Right ventricle myocardium inferior (tissue), 1 donor: ENCODE measurements at regions not wholly inside any gene's neighbourhood (a gene's known extent, or its start where the extent isn't known, plus 50 kb on each side); places are given as distances from the start of the nearest gene placed in this dataset.
"Not testable (repeated sequence)": the region's sequence is repeated elsewhere in the genome, so short reads cannot be mapped to it uniquely, and the experiment has no call there.

Source experiments
- ATAC-seq: fragments of 200-7000 bp; cut with Tn5 transposase; one replicate; pipeline ENCODE4 v1.9.1; 2020; ENCODE audit warnings: mild to moderate bottlenecking, moderate library complexity
- DNase-seq: peaks from one replicate; pipeline ENCODE4 v3.0.0; 2021; ENCODE audit errors: missing footprints
- intact Hi-C: fragments of 100-400 bp; cut with DNase I; formaldehyde crosslinking; loops from one replicate; pipeline ENCODE4 v1.11.0; 2022
- donor health status: DM: no; HTN: yes; CAD: no; lungs with severe emphysema.

DNA sequence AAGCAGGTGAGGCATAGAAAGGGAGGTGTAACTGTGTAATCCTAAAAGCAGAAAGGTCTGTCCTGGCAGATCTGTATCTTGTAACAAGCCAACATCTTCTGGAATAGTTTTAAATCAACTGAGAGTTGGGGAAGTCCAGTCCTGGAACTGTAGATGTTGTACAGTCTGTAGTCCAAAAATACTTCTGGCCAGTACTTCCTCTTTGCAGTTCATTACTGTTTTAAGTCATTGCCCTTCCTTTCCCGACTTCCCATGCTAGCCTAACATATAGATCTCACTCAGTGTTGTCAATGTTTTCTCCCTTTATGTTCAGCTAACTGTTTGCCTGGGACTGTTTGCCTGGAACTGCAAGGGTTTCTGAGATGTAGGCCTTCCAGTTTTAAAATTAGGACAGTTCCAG, 168.5 kb upstream of the ISL1 start:
- ATAC-seq (no peak), DNase-seq (no peak)
- intact Hi-C loops: no loop called here

DNA sequence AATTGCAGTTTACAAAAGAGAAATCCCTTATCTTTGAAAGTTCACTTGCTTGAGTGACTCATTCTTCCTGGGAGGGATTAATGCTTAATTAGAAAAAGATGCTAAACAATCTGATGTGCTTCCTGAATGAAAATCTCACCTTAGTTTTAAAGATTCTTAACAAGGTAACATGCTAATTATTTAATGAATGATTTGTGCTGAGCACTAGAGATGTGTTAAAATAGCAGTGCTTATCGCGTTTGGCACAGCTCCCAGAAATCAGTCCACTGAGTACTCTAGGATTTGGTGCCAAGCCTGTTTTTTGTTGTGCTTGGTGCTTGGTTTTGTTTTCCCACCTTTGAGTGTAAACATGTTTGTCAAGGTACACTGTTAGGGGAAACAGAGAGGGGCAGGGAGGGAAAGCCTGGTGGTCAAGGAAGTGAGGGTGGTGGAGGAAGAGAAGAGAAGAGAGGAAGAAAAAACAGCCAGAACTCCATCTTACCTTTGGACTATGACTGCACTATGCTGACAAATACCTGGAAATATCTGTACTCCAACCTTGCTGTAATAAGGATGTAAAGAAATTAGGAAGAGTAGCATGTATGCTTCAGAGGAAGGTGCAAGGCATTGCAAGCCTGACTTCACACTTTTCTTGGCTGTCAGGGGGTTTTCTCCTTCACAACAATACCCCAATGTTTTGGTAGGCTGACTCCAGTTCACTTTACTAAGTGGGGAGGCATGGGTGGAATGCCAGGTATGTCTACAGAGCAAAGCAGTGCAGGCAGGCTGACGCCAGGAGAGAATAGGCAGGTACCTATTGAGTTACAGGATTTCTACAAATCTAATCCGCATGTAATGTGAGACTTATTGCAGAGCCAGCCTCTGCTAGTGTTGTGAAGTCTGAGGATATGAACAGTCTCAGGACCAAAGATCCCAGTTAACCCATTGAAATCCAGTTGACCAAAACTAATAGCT, 157.2 kb upstream of the ISL1 start:
- ATAC-seq: no peak
- intact Hi-C loops: no loop called here
- no peak for DNase-seq

DNA sequence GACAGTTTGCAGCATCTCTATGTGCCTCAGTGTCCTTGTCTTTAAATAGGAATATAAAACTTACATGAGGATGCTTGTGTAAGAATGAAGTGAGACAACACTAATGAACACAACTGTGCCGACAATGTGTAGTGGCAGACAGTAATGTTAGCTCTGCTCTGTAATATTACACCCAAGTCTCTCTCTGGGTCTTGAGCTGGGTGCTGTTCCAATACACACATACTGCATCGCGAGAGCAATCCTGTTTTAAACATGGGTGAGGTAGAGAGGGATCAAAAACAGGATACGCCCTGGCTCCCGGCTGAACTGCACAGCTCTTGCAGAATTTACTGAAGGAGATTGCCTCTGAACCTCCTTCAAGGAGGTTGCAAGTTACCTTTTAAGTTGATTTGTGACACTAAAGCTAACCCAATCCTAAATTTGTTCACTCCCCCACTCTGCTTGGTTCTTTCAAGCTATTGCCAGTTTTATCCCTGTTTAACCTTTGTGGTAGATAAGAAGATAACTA, 155.2 kb upstream of the ISL1 start:
- DNase-seq: no peak
- ATAC-seq: no peak
- intact Hi-C loops: no loop called here

DNA sequence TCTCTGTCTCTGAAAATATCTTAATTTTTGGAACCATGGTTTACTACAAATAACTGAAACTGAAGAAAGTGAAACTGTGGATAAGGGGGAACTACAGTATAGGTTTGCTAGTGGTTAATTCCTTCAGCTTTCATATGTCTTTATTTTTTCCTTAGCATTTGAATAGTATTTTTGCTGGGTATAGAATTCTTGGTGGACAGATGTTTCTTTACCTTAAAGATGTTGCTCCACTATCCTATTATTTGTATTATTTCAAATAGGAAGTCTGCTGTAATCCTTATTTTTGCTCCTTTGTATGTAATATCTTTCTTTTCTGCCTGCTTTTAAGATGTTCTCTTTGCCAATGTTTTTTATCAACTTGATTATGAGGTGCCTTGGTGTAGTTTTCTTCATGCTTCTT, 152.9 kb upstream of the ISL1 start:
- ATAC-seq (no peak), DNase-seq (no peak)
- intact Hi-C loops: no loop called here

DNA sequence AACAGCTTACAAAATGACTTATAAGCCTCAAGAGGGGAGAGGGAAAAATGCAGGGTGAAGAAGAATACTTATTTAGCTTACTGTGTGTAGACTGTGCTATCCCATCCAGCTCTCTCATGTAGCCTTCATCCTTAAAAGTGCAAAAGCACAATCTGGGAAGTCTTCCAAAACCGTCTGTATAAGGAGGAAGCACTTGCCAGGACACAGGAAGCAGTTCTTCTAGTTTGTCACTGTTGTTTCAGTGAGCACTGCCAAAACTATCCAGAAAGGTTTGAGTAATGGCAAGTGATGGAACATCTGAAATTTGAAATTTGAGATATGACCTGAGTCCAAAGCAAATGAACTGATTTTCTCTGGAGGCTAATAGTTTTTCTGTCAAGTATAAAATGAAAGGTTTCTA, 140.8 kb upstream of the ISL1 start:
- ATAC-seq (no peak), DNase-seq (no peak)
- intact Hi-C loops: no loop called here

DNA sequence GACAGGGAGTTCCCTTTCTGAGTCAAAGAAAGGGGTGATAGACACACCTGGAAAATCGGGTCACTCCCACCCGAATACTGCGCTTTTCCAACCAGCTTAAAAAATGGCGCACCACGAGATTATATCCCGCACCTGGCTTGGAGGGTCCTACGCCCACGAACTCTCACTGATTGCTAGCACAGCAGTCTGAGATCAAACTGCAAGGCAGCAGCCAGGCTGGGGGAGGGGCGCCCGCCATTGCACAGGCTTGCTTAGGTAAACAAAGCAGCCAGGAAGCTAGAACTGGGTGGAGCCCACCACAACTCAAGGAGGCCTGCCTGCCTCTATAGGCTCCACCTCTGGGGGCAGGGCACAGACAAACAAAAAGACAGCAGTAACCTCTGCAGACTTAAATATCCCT, 132.3 kb upstream of the ISL1 start:
- intact Hi-C loops, DNase-seq, ATAC-seq: not testable (repeated sequence)

DNA sequence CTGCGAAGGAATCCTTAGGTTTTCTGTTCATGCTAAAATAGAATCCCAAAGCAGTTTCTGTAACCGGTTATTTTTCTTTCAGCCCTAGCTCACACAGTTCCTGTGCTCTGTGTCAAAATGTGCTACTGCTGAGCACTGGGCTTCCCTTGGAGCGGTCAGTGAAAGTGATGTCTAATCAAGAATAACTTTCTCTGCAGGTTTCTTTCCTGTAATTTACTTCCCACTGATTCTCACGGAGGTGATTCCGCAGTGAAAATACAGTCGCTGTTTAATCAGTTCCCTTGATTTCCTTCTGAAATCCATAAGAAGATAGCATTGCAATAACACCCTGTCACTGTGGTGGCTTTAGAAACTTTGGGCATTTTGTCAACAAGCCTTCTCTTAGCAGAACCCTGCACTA, 112.0 kb upstream of the ISL1 start:
- intact Hi-C loops: no loop called here
- DNase-seq (no peak), ATAC-seq (no peak)

DNA sequence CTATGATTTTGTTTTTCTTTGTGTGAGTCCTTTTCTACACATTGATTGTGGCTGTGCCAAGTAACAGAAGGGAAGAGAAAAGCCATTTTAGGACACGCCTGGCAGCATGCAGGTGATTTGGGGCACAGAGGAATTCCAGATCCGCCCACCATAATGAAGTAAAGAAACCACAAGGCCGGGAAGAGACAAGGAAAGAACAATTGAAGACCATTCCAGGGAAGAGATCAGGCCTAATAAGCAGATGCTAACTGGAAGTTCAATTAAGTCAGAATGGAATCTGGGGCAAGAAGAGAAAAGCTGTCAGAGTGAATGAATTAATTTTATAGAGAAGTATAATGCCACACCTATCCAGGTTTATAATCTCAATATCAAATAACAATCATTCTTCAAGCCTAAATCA, 110.2 kb upstream of the ISL1 start:
- DNase-seq (no peak), ATAC-seq (no peak)
- intact Hi-C loops: no loop called here

DNA sequence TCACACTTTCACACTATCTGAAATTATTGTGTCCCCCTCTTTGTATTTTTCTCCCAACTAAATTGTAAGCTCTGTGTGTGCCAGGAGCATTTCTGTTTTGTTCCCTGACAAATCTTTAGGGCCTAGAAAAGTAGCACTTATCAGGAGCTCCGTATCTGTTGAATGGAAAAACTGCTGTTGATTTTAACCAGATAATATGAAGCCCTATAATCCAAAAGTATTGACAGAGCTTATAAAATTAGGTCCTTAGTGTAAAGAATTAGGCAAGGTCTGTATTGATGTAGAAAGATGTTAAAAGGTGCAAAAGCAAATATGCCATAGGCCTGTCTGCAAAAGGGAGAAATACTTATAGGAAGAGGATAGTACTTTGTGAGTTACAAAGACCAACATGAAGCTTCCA, 109.4 kb upstream of the ISL1 start:
- no peak for DNase-seq
- no peak for ATAC-seq
- intact Hi-C loops: no loop called here

DNA sequence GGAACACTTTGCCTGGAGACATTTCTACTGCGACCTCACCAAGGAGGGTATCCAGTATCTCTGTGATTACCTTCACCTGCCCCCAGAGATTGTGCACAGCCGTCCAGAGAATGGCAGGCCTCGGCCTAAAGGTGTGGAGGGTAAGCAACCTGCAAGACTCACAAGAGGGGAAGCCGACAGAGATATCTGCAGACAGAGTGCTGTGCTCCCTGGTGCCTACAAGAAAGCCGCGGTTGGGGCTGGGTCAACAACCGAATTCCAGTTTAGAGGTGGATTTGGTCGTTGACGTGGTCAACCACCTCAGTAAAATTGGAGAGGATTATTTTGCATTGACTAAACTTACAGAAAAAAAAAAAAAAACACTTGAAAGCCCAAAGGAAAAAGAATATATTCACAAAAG, 107.8 kb upstream of the ISL1 start:
- DNase-seq: peak; percentile 18
- ATAC-seq: no peak
- intact Hi-C loops: no loop called here

DNA sequence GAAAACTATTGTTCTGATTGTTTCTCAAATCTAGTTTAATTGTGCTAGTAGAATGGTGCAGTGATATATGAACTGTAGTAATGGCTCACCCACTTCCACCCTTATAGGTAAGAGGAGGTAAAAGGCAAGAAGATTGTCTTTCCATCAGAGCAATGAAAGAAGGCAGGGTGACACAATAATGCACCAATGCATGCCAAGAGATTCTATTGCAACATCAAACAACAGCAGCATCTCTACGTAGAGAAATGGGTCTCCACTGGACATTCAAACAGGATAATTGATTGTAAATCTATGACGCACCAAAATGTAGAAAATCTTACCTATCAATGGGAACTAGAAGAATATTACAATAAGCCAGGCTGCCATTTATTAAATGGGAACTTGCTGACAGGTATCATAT, 107.0 kb upstream of the ISL1 start:
- DNase-seq (no peak), ATAC-seq (no peak)
- intact Hi-C loops: no loop called here

DNA sequence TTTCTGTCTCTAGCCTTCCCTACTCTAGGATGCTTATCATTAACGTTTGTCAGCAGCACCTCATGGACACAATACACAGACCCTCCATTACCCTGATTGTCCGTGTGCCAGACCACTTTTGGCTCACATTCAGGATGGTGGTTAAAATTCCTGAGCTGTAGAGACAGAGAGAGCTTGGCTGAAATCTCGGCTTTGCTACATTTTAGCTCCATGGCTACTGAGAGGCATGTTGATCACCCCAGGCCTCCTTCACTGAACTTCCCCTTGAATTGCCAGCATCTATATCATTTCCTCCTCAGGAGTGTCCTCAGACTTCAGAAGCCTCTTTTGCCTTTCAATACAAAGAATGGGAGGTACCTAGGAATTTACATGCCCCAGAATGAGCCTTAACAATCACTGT, 104.7 kb upstream of the ISL1 start:
- DNase-seq: no peak
- intact Hi-C loops: no loop called here

DNA sequence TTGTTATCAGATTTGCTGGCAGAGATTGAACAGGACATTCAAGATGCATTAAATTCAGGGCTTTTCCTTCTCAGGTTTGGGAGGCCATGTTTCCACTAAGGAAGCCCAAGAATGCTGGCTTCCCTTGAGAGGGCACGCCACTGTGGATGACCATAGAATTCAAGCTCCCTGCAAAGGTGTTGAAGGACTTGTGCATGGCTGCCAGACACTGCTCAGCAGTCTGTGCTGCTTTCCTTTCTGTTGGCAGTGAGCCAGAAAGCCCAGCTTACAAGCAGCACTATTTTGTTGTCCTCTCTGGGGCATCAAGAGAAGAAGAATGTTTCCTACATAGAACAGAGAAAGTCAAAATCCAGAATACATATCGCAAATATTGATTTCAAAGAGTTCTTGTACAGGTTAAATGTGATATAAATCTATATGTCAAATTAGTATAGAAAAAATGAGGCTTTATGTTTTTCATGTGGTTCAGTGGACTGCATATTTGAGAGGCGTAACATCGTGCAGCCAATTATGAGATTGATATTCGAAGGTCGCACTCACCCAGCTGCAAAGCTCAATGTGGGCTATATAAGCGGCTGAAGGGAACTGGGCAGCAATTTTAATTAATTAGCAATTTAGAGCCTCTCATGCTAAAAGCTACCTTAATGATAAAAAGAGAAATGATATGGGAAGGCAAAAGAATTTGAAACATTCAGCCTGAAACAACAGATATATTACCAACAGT, 103.1 kb upstream of the ISL1 start:
- no peak for DNase-seq
- intact Hi-C loops: no loop called here
- no peak for ATAC-seq

More for the DNA sequence above, 104.7 kb upstream of the ISL1 start:
- ATAC-seq: no peak

DNA sequence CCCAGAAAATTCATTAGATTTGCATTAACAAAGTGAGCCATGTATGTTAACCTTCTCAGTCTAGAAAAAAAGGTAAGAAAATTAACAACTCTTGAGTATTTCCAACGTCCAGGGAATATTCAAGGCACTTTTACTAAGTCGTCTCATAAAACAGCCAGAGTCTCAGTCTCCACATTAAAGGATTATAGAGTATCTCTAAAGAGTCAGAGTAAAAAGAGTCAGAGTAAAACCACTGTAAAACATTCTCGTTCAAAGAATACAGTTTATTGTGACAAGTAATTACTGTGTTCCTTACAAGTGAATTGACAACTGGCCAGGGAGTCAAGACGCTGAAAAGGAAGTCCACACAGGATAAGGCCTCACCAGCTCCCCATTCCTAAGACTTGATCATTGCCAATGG, 97.2 kb upstream of the ISL1 start:
- intact Hi-C loops: no loop called here
- ATAC-seq (no peak), DNase-seq (no peak)

DNA sequence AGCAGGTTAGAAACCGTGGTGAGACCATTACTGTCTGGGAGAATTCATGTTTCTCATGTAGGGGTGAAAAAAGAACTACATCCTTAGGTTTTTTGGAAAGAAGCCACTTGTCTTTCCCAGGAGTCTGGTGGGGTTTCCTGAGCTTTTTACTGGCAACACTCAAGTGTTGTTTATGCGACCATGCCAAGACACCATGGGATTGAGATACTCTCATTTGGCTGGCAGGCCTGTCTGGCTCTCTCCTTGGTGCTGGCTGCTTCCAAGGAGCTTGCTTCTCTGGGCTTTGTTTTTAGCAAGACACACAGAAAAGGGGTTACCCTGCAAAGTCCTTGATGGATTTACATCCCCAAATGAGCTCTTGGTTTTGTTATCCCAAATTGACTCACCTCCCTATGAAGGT, 80.9 kb upstream of the ISL1 start:
- intact Hi-C loops: no loop called here
- ATAC-seq: no peak
- DNase-seq: no peak

DNA sequence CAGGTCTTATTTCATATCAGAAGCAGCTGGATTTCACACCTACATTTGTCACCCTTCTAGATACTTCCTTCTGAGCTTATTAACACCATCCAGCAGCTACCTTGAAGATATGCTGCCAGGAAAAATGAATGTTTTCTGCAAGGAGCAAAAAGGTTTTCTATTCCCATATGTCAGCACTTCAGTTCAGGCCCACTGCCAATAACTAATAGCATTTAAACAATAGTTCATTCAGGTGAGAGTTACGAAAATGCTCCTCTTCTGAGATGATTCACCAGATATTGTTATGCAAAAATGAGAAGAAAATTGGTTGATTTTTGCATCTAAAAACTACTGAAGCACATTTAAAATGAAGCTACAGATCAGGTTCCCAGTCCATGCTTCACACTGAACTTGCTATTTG, 56.4 kb upstream of the ISL1 start:
- DNase-seq: no peak
- intact Hi-C loops: no loop called here
- ATAC-seq: no peak
